HEK293T (cell line): ENCODE measurements at regions not wholly inside any gene's neighbourhood (a gene's known extent, or its start where the extent isn't known, plus 50 kb on each side); places are given as distances from the start of the nearest gene placed in this dataset.

Experiments used
- CTBP1 ChIP-seq: fragments of 450-650 bp; IDR thresholded peaks from 2 replicates; pipeline ENCODE4 v1.6.1; 2016; ENCODE audit warnings: borderline replicate concordance
- ELF4 ChIP-seq: fragments of 450-650 bp; IDR thresholded peaks from 2 replicates; pipeline ENCODE4 v1.6.1; 2017; ENCODE audit warnings: antibody characterized with exemption
- FOXA1 ChIP-seq: fragments of 450-650 bp; IDR thresholded peaks from 2 replicates; pipeline ENCODE4 v1.6.1; 2016; ENCODE audit warnings: mild to moderate bottlenecking
- FOXK2 ChIP-seq: fragments of 450-650 bp; IDR thresholded peaks from 2 replicates; pipeline ENCODE4 v1.6.1; 2016; ENCODE audit warnings: mild to moderate bottlenecking
- FOXM1 ChIP-seq: fragments of 450-650 bp; IDR thresholded peaks from 2 replicates; pipeline ENCODE4 v1.6.1; 2017; ENCODE audit warnings: mild to moderate bottlenecking, borderline replicate concordance
- HDGF ChIP-seq: fragments of 450-650 bp; IDR thresholded peaks from 2 replicates; pipeline ENCODE4 v1.6.1; 2017; ENCODE audit warnings: antibody characterized with exemption, borderline replicate concordance
- LEF1 ChIP-seq: fragments of 450-650 bp; IDR thresholded peaks from 2 replicates; pipeline ENCODE4 v1.6.1; 2017; ENCODE audit warnings: mild to moderate bottlenecking, borderline replicate concordance
- NFRKB ChIP-seq: fragments of 450-650 bp; IDR thresholded peaks from 2 replicates; pipeline ENCODE4 v1.6.1; 2016; ENCODE audit warnings: mild to moderate bottlenecking, moderate library complexity
- SP1 ChIP-seq: fragments of 450-650 bp; IDR thresholded peaks from 2 replicates; pipeline ENCODE4 v1.6.1; 2017
- SUZ12 ChIP-seq: fragments of 450-650 bp; IDR thresholded peaks from 2 replicates; pipeline ENCODE4 v1.6.1; 2016; ENCODE audit warnings: mild to moderate bottlenecking
- TF ChIP-seq, protein P1 (sequence below): fragments of 450-650 bp; IDR thresholded peaks from 2 replicates; pipeline ENCODE4 v1.6.1; 2016

DNA sequence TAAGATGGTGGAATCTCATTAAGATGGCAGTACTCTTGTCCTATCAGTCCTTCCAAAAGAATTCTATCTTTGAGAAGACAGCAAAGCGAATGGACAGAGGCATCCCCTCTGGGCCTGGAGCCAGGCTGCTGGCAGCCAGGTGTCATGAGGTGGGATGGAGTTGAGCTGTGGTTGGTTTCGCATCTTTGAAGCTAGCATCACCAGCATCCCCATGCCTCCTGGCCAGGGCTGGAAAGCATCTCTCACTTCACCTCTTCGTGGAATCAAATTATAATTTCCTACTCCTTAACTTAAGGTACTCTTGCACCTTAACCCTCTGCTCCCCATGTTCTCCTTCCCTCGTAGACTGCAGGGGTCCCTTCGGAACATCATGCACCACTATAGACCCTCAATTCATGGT, 248.3 kb downstream of the GADD45G start:
- TF ChIP-seq FOXA1 = no peak
- no peak for TF ChIP-seq HDGF
- no peak for TF ChIP-seq ELF4
- TF ChIP-seq FOXK2 = no peak
- TF ChIP-seq SP1 = no peak
- no peak for TF ChIP-seq FOXM1
- no peak for TF ChIP-seq NFRKB
- TF ChIP-seq, protein P1, sequence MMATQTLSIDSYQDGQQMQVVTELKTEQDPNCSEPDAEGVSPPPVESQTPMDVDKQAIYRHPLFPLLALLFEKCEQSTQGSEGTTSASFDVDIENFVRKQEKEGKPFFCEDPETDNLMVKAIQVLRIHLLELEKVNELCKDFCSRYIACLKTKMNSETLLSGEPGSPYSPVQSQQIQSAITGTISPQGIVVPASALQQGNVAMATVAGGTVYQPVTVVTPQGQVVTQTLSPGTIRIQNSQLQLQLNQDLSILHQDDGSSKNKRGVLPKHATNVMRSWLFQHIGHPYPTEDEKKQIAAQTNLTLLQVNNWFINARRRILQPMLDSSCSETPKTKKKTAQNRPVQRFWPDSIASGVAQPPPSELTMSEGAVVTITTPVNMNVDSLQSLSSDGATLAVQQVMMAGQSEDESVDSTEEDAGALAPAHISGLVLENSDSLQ = no peak
- TF ChIP-seq LEF1 = no peak
- TF ChIP-seq CTBP1 = no peak
- TF ChIP-seq SUZ12 = no peak
